HEK293T (cell line): ENCODE measurements at regions not wholly inside any gene's neighbourhood (a gene's known extent, or its start where the extent isn't known, plus 50 kb on each side); places are given as distances from the start of the nearest gene placed in this dataset.

ENCODE experiments used
- ARNT ChIP-seq: fragments of 450-650 bp; IDR thresholded peaks from 2 replicates; pipeline ENCODE4 v1.6.1; 2017; ENCODE audit warnings: mild to moderate bottlenecking
- BHLHE40 ChIP-seq: fragments of 450-650 bp; IDR thresholded peaks from 2 replicates; pipeline ENCODE4 v1.6.1; 2016; ENCODE audit warnings: mild to moderate bottlenecking, moderate library complexity, borderline replicate concordance
- CTBP1 ChIP-seq: fragments of 450-650 bp; IDR thresholded peaks from 2 replicates; pipeline ENCODE4 v1.6.1; 2016; ENCODE audit warnings: borderline replicate concordance
- ELF4 ChIP-seq: fragments of 450-650 bp; IDR thresholded peaks from 2 replicates; pipeline ENCODE4 v1.6.1; 2017; ENCODE audit warnings: antibody characterized with exemption
- FOXA1 ChIP-seq: fragments of 450-650 bp; IDR thresholded peaks from 2 replicates; pipeline ENCODE4 v1.6.1; 2016; ENCODE audit warnings: mild to moderate bottlenecking
- FOXK2 ChIP-seq: fragments of 450-650 bp; IDR thresholded peaks from 2 replicates; pipeline ENCODE4 v1.6.1; 2016; ENCODE audit warnings: mild to moderate bottlenecking
- FOXM1 ChIP-seq: fragments of 450-650 bp; IDR thresholded peaks from 2 replicates; pipeline ENCODE4 v1.6.1; 2017; ENCODE audit warnings: mild to moderate bottlenecking, borderline replicate concordance
- LEF1 ChIP-seq: fragments of 450-650 bp; IDR thresholded peaks from 2 replicates; pipeline ENCODE4 v1.6.1; 2017; ENCODE audit warnings: mild to moderate bottlenecking, borderline replicate concordance
- NFRKB ChIP-seq: fragments of 450-650 bp; IDR thresholded peaks from 2 replicates; pipeline ENCODE4 v1.6.1; 2016; ENCODE audit warnings: mild to moderate bottlenecking, moderate library complexity
- SP1 ChIP-seq: fragments of 450-650 bp; IDR thresholded peaks from 2 replicates; pipeline ENCODE4 v1.6.1; 2017
- TARDBP ChIP-seq: fragments of 450-650 bp; IDR thresholded peaks from 2 replicates; pipeline ENCODE4 v1.6.1; 2016
- ZNF384 ChIP-seq: fragments of 450-650 bp; IDR thresholded peaks from 2 replicates; pipeline ENCODE4 v1.6.1; 2016

- no peak for TF ChIP-seq CTBP1
- TF ChIP-seq TARDBP = no peak
- TF ChIP-seq FOXM1 = no peak
- no peak for TF ChIP-seq FOXA1
- no peak for TF ChIP-seq SP1
- TF ChIP-seq NFRKB = no peak
- no peak for TF ChIP-seq ARNT
- TF ChIP-seq ELF4 = no peak
- no peak for TF ChIP-seq ZNF384
- TF ChIP-seq BHLHE40 = no peak
- no peak for TF ChIP-seq FOXK2
- TF ChIP-seq LEF1 = no peak
These were observed 67.4 kb upstream of the ACVR2A start for GRCh38 chr2:147777394-147777793.
